Brain microvascular endothelial cell (primary cell): ENCODE measurements at regions not wholly inside any gene's neighbourhood (a gene's known extent, or its start where the extent isn't known, plus 50 kb on each side); places are given as distances from the start of the nearest gene placed in this dataset.

ENCODE experiments used
- DNase-seq: peaks from one replicate; pipeline ENCODE4 v3.0.0-alpha.2; 2020
- H3K27ac ChIP-seq: fragments of 250-450 bp; sonication (Bioruptor Pico); 2 replicates; pipeline ENCODE4 v1.5.1; 2020; ENCODE audit warnings: mild to moderate bottlenecking, moderate library complexity
- H3K27me3 ChIP-seq: fragments of 250-450 bp; sonication (Bioruptor Pico); replicated peaks from 2 replicates; pipeline ENCODE4 v1.5.1; 2020; ENCODE audit warnings: mild to moderate bottlenecking
- H3K36me3 ChIP-seq: fragments of 250-450 bp; sonication (Bioruptor Pico); replicated peaks from 2 replicates; pipeline ENCODE4 v1.5.1; 2020; ENCODE audit warnings: mild to moderate bottlenecking
- H3K4me3 ChIP-seq: 2 replicates; pipeline ENCODE4 v1.5.1; 2011; ENCODE audit warnings: low read depth, mild to moderate bottlenecking, control low read depth, low read length, moderate library complexity
- in situ Hi-C: cut with HindIII; loops from 2 replicates; pipeline ENCODE4 v1.10.0; 2017; ENCODE audit warnings: low sequenced_read_pairs, low pct_ligation_motif_present
- TF ChIP-seq, protein P1 (sequence below): IDR thresholded peaks from 2 replicates; pipeline ENCODE4 v1.5.1; 2011; ENCODE audit warnings: low read depth, mild to moderate bottlenecking, moderate library complexity, low read length, control low read depth, inconsistent platforms; ENCODE audit errors: missing control alignments

DNA sequence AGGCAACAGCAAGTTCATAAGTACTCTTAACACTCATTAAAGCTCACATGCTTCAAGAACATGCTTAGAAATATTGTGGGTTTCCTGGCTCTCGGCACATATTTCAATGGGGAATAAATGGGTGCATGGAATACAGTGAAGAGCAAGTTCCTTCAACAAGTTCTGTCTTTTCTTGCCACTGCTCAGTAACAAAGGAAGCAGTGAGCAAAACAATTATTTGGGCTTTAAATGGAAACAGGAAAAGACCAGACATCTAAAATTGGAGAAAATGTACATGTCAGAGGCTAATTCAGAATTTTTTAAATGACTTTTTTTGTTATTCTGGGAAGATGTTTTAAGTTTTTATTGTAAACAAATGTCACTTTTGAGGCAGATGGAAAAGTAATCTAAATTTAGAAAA, 478.7 kb downstream of the SETD4 start:
- no peak overlapping the region for H3K27ac ChIP-seq
- H3K36me3 ChIP-seq, result no peaks in the 10 kb centered on the region
- in situ Hi-C loops, result no loop called here
- TF ChIP-seq, protein P1, sequence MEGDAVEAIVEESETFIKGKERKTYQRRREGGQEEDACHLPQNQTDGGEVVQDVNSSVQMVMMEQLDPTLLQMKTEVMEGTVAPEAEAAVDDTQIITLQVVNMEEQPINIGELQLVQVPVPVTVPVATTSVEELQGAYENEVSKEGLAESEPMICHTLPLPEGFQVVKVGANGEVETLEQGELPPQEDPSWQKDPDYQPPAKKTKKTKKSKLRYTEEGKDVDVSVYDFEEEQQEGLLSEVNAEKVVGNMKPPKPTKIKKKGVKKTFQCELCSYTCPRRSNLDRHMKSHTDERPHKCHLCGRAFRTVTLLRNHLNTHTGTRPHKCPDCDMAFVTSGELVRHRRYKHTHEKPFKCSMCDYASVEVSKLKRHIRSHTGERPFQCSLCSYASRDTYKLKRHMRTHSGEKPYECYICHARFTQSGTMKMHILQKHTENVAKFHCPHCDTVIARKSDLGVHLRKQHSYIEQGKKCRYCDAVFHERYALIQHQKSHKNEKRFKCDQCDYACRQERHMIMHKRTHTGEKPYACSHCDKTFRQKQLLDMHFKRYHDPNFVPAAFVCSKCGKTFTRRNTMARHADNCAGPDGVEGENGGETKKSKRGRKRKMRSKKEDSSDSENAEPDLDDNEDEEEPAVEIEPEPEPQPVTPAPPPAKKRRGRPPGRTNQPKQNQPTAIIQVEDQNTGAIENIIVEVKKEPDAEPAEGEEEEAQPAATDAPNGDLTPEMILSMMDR, result no peak
- no peaks in the 10 kb centered on the region for H3K27me3 ChIP-seq
- H3K4me3 ChIP-seq, result no peak overlapping the region
- no peak for DNase-seq

- in situ Hi-C loops, result no loop called here
- H3K4me3 ChIP-seq, result no peak overlapping the region
- H3K36me3 ChIP-seq, result no peaks in the 10 kb centered on the region
- DNase-seq, result no peak
- no peaks in the 10 kb centered on the region for H3K27me3 ChIP-seq
- TF ChIP-seq, protein P1, result no peak
- peak overlapping the region; percentile 59 for H3K27ac ChIP-seq
These were observed 480.6 kb downstream of the SETD4 start for GRCh38 chr21:35579520-35580293.

DNA sequence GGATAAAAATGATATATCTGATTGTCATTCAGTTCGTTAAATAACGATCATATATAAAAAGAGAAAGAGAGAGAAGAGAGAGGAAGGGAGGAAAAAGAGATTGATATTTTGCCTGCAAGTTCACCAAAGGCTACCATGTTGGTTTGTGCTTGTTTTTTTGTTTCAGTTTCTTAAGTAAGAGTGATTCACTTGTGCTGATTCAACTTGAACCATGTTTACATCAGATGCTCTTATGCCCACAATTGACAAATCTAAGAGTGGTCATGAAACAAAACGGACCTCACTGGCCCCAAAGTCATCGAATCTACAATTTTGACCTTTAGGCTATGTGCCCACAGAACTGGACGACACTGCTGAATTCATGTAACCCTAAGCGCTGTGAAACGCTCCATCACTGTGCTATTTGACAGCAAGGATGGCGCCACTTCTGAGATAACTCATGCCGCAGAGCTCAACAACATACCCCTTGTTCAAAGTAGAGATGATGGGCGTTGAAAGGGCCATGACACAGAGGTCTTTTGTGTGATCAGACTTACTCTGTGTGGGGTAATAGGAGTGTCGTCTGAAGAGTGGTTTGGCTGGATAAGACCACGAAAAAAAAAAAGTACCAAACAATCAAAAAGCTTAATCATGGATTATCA, 481.4 kb downstream of the SETD4 start:
- Histone ChIP-seq H3K27ac (peak overlapping the region; percentile 59), H3K36me3 (no peaks in the 10 kb centered on the region), H3K4me3 (no peak overlapping the region), H3K27me3 (no peaks in the 10 kb centered on the region)
- no peak for DNase-seq
- TF ChIP-seq, protein P1, result no peak
- in situ Hi-C loops, result no loop called here

- H3K27ac ChIP-seq, result peak overlapping the region; percentile 59
- no peak overlapping the region for H3K4me3 ChIP-seq
- TF ChIP-seq, protein P1, result no peak
- in situ Hi-C loops, result no loop called here
- no peaks in the 10 kb centered on the region for H3K36me3 ChIP-seq
- peak; percentile 76 for DNase-seq
- no peaks in the 10 kb centered on the region for H3K27me3 ChIP-seq
These were observed 482.0 kb downstream of the SETD4 start for GRCh38 chr21:35578347-35578782.

GRCh38 chr21:35575280-35575915, 484.9 kb downstream of the SETD4 start:
- peak; percentile 88 for DNase-seq
- no peak overlapping the region for H3K4me3 ChIP-seq
- peak overlapping the region; percentile 45 for H3K27ac ChIP-seq
- in situ Hi-C loops, result no loop called here
- no peaks in the 10 kb centered on the region for H3K36me3 ChIP-seq
- no peaks in the 10 kb centered on the region for H3K27me3 ChIP-seq
- TF ChIP-seq, protein P1, result no peak
